ENCODE measurements at regions not wholly inside any gene's neighbourhood (a gene's known extent, or its start where the extent isn't known, plus 50 kb on each side); places are given as distances from the start of the nearest gene placed in this dataset.

DNA sequence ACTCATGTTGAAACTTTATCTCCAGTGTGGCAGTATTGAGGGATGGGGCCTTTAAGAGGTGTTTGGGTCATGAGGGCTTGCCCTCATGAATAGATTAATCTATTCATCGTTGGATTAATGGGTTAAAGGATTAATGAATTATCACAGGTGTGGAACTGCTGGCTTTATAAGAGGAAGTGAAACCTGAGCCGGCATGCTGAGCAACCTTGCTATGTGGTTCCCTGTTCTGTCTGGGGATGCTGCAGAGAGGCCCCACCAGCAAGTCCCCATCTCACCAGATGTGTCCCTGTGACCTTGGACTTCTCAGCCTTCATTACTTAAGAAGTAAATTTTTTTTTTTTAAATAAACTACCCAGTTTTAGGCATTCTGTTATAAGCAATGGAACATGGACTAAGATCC, 109.6 kb downstream of the DYRK2 start:
- TF ChIP-seq, protein P1, sequence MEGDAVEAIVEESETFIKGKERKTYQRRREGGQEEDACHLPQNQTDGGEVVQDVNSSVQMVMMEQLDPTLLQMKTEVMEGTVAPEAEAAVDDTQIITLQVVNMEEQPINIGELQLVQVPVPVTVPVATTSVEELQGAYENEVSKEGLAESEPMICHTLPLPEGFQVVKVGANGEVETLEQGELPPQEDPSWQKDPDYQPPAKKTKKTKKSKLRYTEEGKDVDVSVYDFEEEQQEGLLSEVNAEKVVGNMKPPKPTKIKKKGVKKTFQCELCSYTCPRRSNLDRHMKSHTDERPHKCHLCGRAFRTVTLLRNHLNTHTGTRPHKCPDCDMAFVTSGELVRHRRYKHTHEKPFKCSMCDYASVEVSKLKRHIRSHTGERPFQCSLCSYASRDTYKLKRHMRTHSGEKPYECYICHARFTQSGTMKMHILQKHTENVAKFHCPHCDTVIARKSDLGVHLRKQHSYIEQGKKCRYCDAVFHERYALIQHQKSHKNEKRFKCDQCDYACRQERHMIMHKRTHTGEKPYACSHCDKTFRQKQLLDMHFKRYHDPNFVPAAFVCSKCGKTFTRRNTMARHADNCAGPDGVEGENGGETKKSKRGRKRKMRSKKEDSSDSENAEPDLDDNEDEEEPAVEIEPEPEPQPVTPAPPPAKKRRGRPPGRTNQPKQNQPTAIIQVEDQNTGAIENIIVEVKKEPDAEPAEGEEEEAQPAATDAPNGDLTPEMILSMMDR (IDR thresholded peaks at IDR 0.05; ENCODE audit: extremely low read depth in 1 of 2, insufficient read depth in 1 of 2, low read depth in 1 of 2, low read length in 2 of 2): no peak
- no peak for TF ChIP-seq POLR2AphosphoS5 (IDR thresholded peaks at IDR 0.05; ENCODE audit: insufficient read depth, low read depth, low read length)
- no peak for TF ChIP-seq MYC (IDR thresholded peaks at IDR 0.05; ENCODE audit: low read depth, low read length)
- TF ChIP-seq POLR2A (IDR thresholded peaks at IDR 0.05; ENCODE audit: low read depth, low read length): no peak
- TF ChIP-seq, protein P2, sequence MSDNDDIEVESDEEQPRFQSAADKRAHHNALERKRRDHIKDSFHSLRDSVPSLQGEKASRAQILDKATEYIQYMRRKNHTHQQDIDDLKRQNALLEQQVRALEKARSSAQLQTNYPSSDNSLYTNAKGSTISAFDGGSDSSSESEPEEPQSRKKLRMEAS (IDR thresholded peaks at IDR 0.05; ENCODE audit: insufficient read depth, insufficient read length): no peak
